Endothelial cell of umbilical vein (primary cell): ENCODE measurements at regions not wholly inside any gene's neighbourhood (a gene's known extent, or its start where the extent isn't known, plus 50 kb on each side); places are given as distances from the start of the nearest gene placed in this dataset.

Source experiments
- BruUV-seq: library from RNA; stranded (reverse); fragments of 400-500 nt; replicated peaks from 2 replicates; lab custom pipeline; 2021; lab: Mats Ljungman, UMichigan
- CTCF ChIA-PET: fragments of 300-600, 350-600 bp; sonication (Branson Sonifier 250); formaldehyde crosslinking; loops from one replicate; lab custom pipeline; 2021; ENCODE audit warnings: antibody characterized with exemption, inconsistent platforms; lab: Charles Lee
- POLR2A ChIA-PET: fragments of 300-600, 350-600 bp; sonication (Branson Sonifier 250); formaldehyde crosslinking; loops from one replicate; lab custom pipeline; 2021; ENCODE audit warnings: antibody characterized with exemption, inconsistent platforms; lab: Charles Lee
- DNase-seq: peaks from one replicate; pipeline ENCODE4 v3.0.0-alpha.2; 2011; ENCODE audit warnings: low read depth, low spot score
- FAIRE-seq: peaks from 2 replicates; lab custom pipeline; 2011; peaks lifted over from hg19 to GRCh38; lab: Jason Lieb, UNC
- H2AFZ ChIP-seq: 2 replicates; pipeline ENCODE4 v1.6.0; 2012; ENCODE audit warnings: low read depth, low read length, control low read depth, inconsistent platforms
- H3K27ac ChIP-seq: 2 replicates; pipeline ENCODE4 v1.5.1; 2011; ENCODE audit warnings: low read depth, mild to moderate bottlenecking, control low read depth, low read length, moderate library complexity; ENCODE audit not compliant: insufficient read depth
- H3K27me3 ChIP-seq, 2 experiments: 2 replicates each; pipeline versions ENCODE4 v1.6.0 to v1.6.1; 2011; ENCODE audit warnings: low read length in 2 of 2, mixed read lengths in 1 of 2; ENCODE audit not compliant: control insufficient read depth in 2 of 2, insufficient read depth in 2 of 2
- H3K36me3 ChIP-seq, 2 experiments: 2 replicates in 1 of 2; 3 replicates in 1 of 2; pipeline ENCODE4 v1.5.1; 2011; ENCODE audit warnings: low read length in 2 of 2, mild to moderate bottlenecking in 1 of 2, moderate library complexity in 1 of 2; ENCODE audit not compliant: control insufficient read depth in 2 of 2, insufficient read depth in 2 of 2; ENCODE audit errors: extremely low read depth in 1 of 2
- H3K4me1 ChIP-seq: 3 replicates; pipeline ENCODE4 v1.5.1; 2011; ENCODE audit warnings: mild to moderate bottlenecking, low read length; ENCODE audit not compliant: control insufficient read depth, insufficient read depth; ENCODE audit errors: extremely low read depth
- H3K4me2 ChIP-seq: 2 replicates; pipeline ENCODE4 v1.6.1; 2011; ENCODE audit warnings: low read length, control low read depth, mixed read lengths; ENCODE audit not compliant: insufficient read depth
- H3K4me3 ChIP-seq, 3 experiments: fragments of 200-600 bp in 1 of 3; sonication (generic), shearing (Covaris generic) in 1 of 3; replicated peaks in 1 of 3; 2 replicates each; pipeline ENCODE4 v1.5.1; 2011 to 2016; ENCODE audit warnings: control low read depth in 3 of 3, low read length in 3 of 3, mild to moderate bottlenecking in 2 of 3, inconsistent platforms in 1 of 3, low read depth in 1 of 3, moderate library complexity in 1 of 3; ENCODE audit not compliant: insufficient read depth in 1 of 3
- H3K79me2 ChIP-seq: 2 replicates; pipeline ENCODE4 v1.6.0; 2012; ENCODE audit warnings: low read length, inconsistent platforms; ENCODE audit not compliant: control insufficient read depth, insufficient read depth
- H3K9ac ChIP-seq: replicated peaks from 2 replicates; pipeline ENCODE3; 2011; ENCODE audit warnings: low read length, control low read depth; ENCODE audit not compliant: insufficient read depth; ENCODE audit errors: extremely low read depth
- H3K9me1 ChIP-seq: replicated peaks from 3 replicates; pipeline ENCODE4 v1.6.0; 2011; ENCODE audit warnings: mild to moderate bottlenecking, low read length; ENCODE audit not compliant: control insufficient read depth, insufficient read depth; ENCODE audit errors: extremely low read depth
- H3K9me3 ChIP-seq: replicated peaks from 2 replicates; pipeline ENCODE4 v1.5.1; 2012; ENCODE audit warnings: low read length, inconsistent platforms; ENCODE audit not compliant: control insufficient read depth, insufficient read depth
- H4K20me1 ChIP-seq: replicated peaks from 2 replicates; pipeline ENCODE3; 2011; ENCODE audit warnings: mild to moderate bottlenecking, low read length; ENCODE audit not compliant: control insufficient read depth, insufficient read depth; ENCODE audit errors: extremely low read depth
- FOS ChIP-seq: IDR thresholded peaks from 2 replicates; pipeline ENCODE4 v1.6.1; 2011; ENCODE audit warnings: mild to moderate bottlenecking, low read length, moderate library complexity, borderline replicate concordance; ENCODE audit not compliant: insufficient read depth
- GATA2 ChIP-seq: IDR thresholded peaks from 2 replicates; pipeline ENCODE4 v1.7.0; 2011; ENCODE audit warnings: low read depth, mild to moderate bottlenecking, moderate library complexity, mixed read lengths, low read length; ENCODE audit not compliant: insufficient read length, insufficient read depth
- JUN ChIP-seq: IDR thresholded peaks from 2 replicates; pipeline ENCODE4 v1.6.1; 2011; ENCODE audit warnings: borderline replicate concordance, low read depth; ENCODE audit not compliant: insufficient read length, insufficient read depth
- MYC ChIP-seq: IDR thresholded peaks from one replicate; pipeline ENCODE4 v1.6.1; 2011; ENCODE audit warnings: mild to moderate bottlenecking, low read depth, low read length
- POLR2A ChIP-seq: IDR thresholded peaks from 2 replicates; pipeline ENCODE4 v1.6.1; 2012; ENCODE audit warnings: low read depth, mild to moderate bottlenecking, control low read depth, low read length
- POLR2AphosphoS5 ChIP-seq: IDR thresholded peaks from 2 replicates; pipeline ENCODE4 v1.6.1; 2012; ENCODE audit warnings: low read depth, mild to moderate bottlenecking, control low read depth, low read length, moderate library complexity; ENCODE audit not compliant: insufficient read depth
- dilution Hi-C: fragments of 300-500 bp; cut with MboI; formaldehyde crosslinking; loops from one replicate; pipeline ENCODE4 v1.15.0; 2019; ENCODE audit warnings: low sequenced_read_pairs; ENCODE audit not compliant: extremely low pct_ligation_motif_present
- intact Hi-C: fragments of 100-400 bp; cut with micrococcal nuclease; formaldehyde crosslinking; loops from one replicate; pipeline ENCODE4 v1.10.0; 2022
- TF ChIP-seq, protein P1 (sequence below), 2 donors: IDR thresholded peaks; 1 replicate in 1 of 2; 2 replicates in 1 of 2; pipeline ENCODE4 v1.5.1; 2011; ENCODE audit warnings: low read length in 2 of 2, mild to moderate bottlenecking in 2 of 2, moderate library complexity in 2 of 2, control low read depth in 1 of 2, inconsistent platforms in 1 of 2, low read depth in 1 of 2; ENCODE audit not compliant: insufficient read depth in 1 of 2; ENCODE audit errors: extremely low read depth in 1 of 2
- TF ChIP-seq, protein P2 (sequence below): IDR thresholded peaks from 2 replicates; pipeline ENCODE4 v1.6.1; 2011; ENCODE audit not compliant: insufficient read depth, insufficient read length

DNA sequence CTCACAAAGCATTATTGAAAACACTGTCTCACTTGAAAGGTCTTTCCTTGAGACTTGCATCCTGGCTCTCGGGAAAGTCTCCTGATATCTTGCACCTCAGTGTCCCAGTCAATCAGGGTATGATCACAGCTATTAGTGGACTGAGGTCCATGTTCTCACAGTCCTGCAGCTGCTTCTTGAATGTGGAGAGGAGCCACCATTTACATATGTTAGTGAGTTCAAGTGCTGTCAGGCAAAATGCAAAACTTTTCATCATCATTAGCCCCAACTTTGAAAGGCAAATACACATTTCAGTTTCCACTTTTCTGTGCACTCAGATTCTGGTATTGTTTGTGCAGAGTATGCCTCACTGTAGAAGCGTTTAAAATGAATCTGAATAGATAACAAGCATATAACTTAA, 111.6 kb downstream of the SNX18 start:
- POLR2A ChIA-PET: no interaction called here
- DNase-seq (no peak), FAIRE-seq (no peak)
- no peak overlapping the region for H3K4me3 ChIP-seq
- no peaks in the 10 kb centered on the region for H3K36me3 ChIP-seq
- no peak overlapping the region for H3K9ac ChIP-seq
- no peaks in the 10 kb centered on the region for H4K20me1 ChIP-seq
- no peaks in the 10 kb centered on the region for H3K9me1 ChIP-seq
- BruUV-seq: no TSS peak
- H3K4me2 ChIP-seq: no peak overlapping the region
- no peak overlapping the region for H2AFZ ChIP-seq
- no peaks in the 10 kb centered on the region for H3K27me3 ChIP-seq
- intact Hi-C loops: no loop called here
- H3K4me1 ChIP-seq: no peaks in the 10 kb centered on the region
- H3K9me3 ChIP-seq: no peaks in the 10 kb centered on the region
- no peak for TF ChIP-seq POLR2AphosphoS5
- TF ChIP-seq FOS: no peak
- TF ChIP-seq, protein P1, sequence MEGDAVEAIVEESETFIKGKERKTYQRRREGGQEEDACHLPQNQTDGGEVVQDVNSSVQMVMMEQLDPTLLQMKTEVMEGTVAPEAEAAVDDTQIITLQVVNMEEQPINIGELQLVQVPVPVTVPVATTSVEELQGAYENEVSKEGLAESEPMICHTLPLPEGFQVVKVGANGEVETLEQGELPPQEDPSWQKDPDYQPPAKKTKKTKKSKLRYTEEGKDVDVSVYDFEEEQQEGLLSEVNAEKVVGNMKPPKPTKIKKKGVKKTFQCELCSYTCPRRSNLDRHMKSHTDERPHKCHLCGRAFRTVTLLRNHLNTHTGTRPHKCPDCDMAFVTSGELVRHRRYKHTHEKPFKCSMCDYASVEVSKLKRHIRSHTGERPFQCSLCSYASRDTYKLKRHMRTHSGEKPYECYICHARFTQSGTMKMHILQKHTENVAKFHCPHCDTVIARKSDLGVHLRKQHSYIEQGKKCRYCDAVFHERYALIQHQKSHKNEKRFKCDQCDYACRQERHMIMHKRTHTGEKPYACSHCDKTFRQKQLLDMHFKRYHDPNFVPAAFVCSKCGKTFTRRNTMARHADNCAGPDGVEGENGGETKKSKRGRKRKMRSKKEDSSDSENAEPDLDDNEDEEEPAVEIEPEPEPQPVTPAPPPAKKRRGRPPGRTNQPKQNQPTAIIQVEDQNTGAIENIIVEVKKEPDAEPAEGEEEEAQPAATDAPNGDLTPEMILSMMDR (IDR thresholded peaks at IDR 0.05; ENCODE audit: extremely low read depth in 1 of 2, insufficient read depth in 1 of 2, low read depth in 1 of 2, low read length in 2 of 2): no peak
- no peak for TF ChIP-seq GATA2
- no peak for TF ChIP-seq MYC
- no peak for TF ChIP-seq JUN
- TF ChIP-seq, protein P2, sequence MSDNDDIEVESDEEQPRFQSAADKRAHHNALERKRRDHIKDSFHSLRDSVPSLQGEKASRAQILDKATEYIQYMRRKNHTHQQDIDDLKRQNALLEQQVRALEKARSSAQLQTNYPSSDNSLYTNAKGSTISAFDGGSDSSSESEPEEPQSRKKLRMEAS: no peak
- TF ChIP-seq POLR2A: no peak
- dilution Hi-C loops: no loop called here
- H3K27ac ChIP-seq: no peak overlapping the region
- no peaks in the 10 kb centered on the region for H3K79me2 ChIP-seq
- CTCF ChIA-PET: interaction anchor here (0.9 kb wide), 1 partner anchor 9 kb away, joined by 3 read pairs; no protein-coding TSS in a partner anchor
